Astrocyte (in vitro differentiated cells and primary cell): ENCODE measurements at regions not wholly inside any gene's neighbourhood (a gene's known extent, or its start where the extent isn't known, plus 50 kb on each side); places are given as distances from the start of the nearest gene placed in this dataset.

ENCODE experiments used
- DNase-seq: peaks from one replicate; pipeline ENCODE4 v3.0.0-alpha.2; 2010; ENCODE audit warnings: low read depth
- FAIRE-seq: peaks from 2 replicates; lab custom pipeline; 2011; peaks lifted over from hg19 to GRCh38; lab: Jason Lieb, UNC
- H2AFZ ChIP-seq: 2 replicates; pipeline ENCODE4 v1.6.0; 2012; ENCODE audit warnings: low read depth, low read length, inconsistent platforms
- H3K27ac ChIP-seq: 2 replicates; pipeline ENCODE4 v1.5.1; 2011; ENCODE audit warnings: low read depth, low read length, inconsistent platforms
- H3K27me3 ChIP-seq: 2 replicates; pipeline ENCODE4 v1.6.0; 2011; ENCODE audit warnings: low read length, inconsistent platforms; ENCODE audit not compliant: insufficient read depth
- H3K36me3 ChIP-seq: 2 replicates; pipeline ENCODE4 v1.5.1; 2011; ENCODE audit warnings: low read length, inconsistent platforms; ENCODE audit not compliant: insufficient read depth
- H3K4me1 ChIP-seq: 2 replicates; pipeline ENCODE4 v1.5.1; 2011; ENCODE audit warnings: low read length, inconsistent platforms; ENCODE audit not compliant: insufficient read depth
- H3K4me2 ChIP-seq: 2 replicates; pipeline ENCODE4 v1.6.0; 2012; ENCODE audit warnings: low read length, inconsistent platforms
- H3K4me3 ChIP-seq: 2 replicates; pipeline ENCODE4 v1.5.1; 2011; ENCODE audit warnings: low read depth, mild to moderate bottlenecking, low read length, inconsistent platforms; ENCODE audit not compliant: insufficient read depth
- H3K79me2 ChIP-seq: 2 replicates; pipeline ENCODE4 v1.6.0; 2012; ENCODE audit warnings: mild to moderate bottlenecking, low read length, inconsistent platforms; ENCODE audit not compliant: insufficient read depth
- H3K9ac ChIP-seq: 2 replicates; pipeline ENCODE4 v1.6.0; 2012; ENCODE audit warnings: mild to moderate bottlenecking, low read length, inconsistent platforms
- H3K9me3 ChIP-seq: 2 replicates; pipeline ENCODE4 v1.5.1; 2012; ENCODE audit warnings: low read depth, mild to moderate bottlenecking, low read length, inconsistent platforms; ENCODE audit not compliant: insufficient read depth
- H4K20me1 ChIP-seq: 2 replicates; pipeline ENCODE4 v1.6.0; 2012; ENCODE audit warnings: low read length, inconsistent platforms; ENCODE audit not compliant: insufficient read depth
- H3K27ac Mint-ChIP-seq: one replicate; pipeline ENCODE4 v1.8.0; 2021; ENCODE audit warnings: mild to moderate bottlenecking, mixed read lengths; ENCODE audit not compliant: unreplicated experiment
- H3K27me3 Mint-ChIP-seq: one replicate; pipeline ENCODE4 v1.8.0; 2021; ENCODE audit warnings: low read depth, mixed read lengths; ENCODE audit not compliant: unreplicated experiment
- H3K36me3 Mint-ChIP-seq: one replicate; pipeline ENCODE4 v1.8.0; 2021; ENCODE audit warnings: low read depth, mixed read lengths; ENCODE audit not compliant: unreplicated experiment
- H3K4me1 Mint-ChIP-seq: one replicate; pipeline ENCODE4 v1.8.0; 2021; ENCODE audit warnings: low read depth, mixed read lengths; ENCODE audit not compliant: unreplicated experiment
- H3K4me3 Mint-ChIP-seq: one replicate; pipeline ENCODE4 v1.8.0; 2021; ENCODE audit warnings: mild to moderate bottlenecking, moderate library complexity, mixed read lengths; ENCODE audit not compliant: unreplicated experiment
- H3K9me3 Mint-ChIP-seq: one replicate; pipeline ENCODE4 v1.8.0; 2021; ENCODE audit warnings: mild to moderate bottlenecking, mixed read lengths; ENCODE audit not compliant: unreplicated experiment
- EZH2 ChIP-seq: IDR thresholded peaks from 2 replicates; pipeline ENCODE4 v1.6.1; 2012; ENCODE audit warnings: mild to moderate bottlenecking, low read length, inconsistent platforms; ENCODE audit not compliant: insufficient read depth
- TF ChIP-seq, protein P1 (sequence below): IDR thresholded peaks from 2 replicates; pipeline ENCODE4 v1.5.1; 2011; ENCODE audit warnings: low read depth, mild to moderate bottlenecking, inconsistent platforms, low read length, moderate library complexity; ENCODE audit not compliant: insufficient read depth

DNA sequence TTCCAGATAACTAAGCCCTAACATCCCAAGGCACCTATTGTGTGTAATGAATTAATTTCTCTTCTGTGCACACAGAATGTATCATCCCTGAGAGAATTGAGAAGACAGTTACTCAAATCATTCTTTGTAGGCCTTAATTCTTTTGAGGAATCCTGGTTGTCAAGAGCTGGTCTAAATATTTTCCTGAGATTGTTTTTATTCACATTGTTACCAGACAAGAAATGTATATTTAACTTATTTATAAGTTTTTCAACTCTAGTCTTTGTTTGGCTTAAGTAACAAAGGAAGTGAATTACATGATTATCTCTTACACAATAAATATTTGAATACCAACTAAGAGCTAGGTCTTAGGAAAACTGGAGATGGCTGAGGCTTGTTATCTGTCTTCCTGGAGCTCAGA lies 169.4 kb downstream of the DACT1 start:
- FAIRE-seq, result no peak
- Histone ChIP-seq H4K20me1 (no peaks in the 10 kb centered on the region), H2AFZ (no peak overlapping the region), H3K79me2 (no peaks in the 10 kb centered on the region), H3K9ac (no peak overlapping the region), H3K4me1 (no peaks in the 10 kb centered on the region), H3K27ac (no peak overlapping the region), H3K4me2 (no peak overlapping the region), H3K9me3 (no peaks in the 10 kb centered on the region), H3K27me3 (no peaks in the 10 kb centered on the region), H3K36me3 (no peaks in the 10 kb centered on the region), H3K4me3 (no peak overlapping the region)
- no peak for DNase-seq
- H3K9me3 Mint-ChIP-seq, result peaks cover 2% of the 10 kb centered on the region
- no peaks in the 10 kb centered on the region for H3K36me3 Mint-ChIP-seq
- peaks cover 8% of the 10 kb centered on the region for H3K4me1 Mint-ChIP-seq
- H3K27me3 Mint-ChIP-seq, result peaks cover 3% of the 10 kb centered on the region
- H3K4me3 Mint-ChIP-seq, result no peak overlapping the region
- no peak overlapping the region for H3K27ac Mint-ChIP-seq
- TF ChIP-seq EZH2, result no peak
- TF ChIP-seq, protein P1, sequence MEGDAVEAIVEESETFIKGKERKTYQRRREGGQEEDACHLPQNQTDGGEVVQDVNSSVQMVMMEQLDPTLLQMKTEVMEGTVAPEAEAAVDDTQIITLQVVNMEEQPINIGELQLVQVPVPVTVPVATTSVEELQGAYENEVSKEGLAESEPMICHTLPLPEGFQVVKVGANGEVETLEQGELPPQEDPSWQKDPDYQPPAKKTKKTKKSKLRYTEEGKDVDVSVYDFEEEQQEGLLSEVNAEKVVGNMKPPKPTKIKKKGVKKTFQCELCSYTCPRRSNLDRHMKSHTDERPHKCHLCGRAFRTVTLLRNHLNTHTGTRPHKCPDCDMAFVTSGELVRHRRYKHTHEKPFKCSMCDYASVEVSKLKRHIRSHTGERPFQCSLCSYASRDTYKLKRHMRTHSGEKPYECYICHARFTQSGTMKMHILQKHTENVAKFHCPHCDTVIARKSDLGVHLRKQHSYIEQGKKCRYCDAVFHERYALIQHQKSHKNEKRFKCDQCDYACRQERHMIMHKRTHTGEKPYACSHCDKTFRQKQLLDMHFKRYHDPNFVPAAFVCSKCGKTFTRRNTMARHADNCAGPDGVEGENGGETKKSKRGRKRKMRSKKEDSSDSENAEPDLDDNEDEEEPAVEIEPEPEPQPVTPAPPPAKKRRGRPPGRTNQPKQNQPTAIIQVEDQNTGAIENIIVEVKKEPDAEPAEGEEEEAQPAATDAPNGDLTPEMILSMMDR, result no peak

- no peaks in the 10 kb centered on the region for H3K27me3 ChIP-seq
- no peak overlapping the region for H3K4me3 ChIP-seq
- Mint-ChIP-seq H3K9me3 (no peaks in the 10 kb centered on the region), H3K36me3 (no peaks in the 10 kb centered on the region), H3K4me3 (no peak overlapping the region), H3K4me1 (peaks cover 11% of the 10 kb centered on the region), H3K27me3 (peaks cover 3% of the 10 kb centered on the region), H3K27ac (no peak overlapping the region)
- no peaks in the 10 kb centered on the region for H3K4me1 ChIP-seq
- peak overlapping the region; percentile 52 for H3K4me2 ChIP-seq
- no peaks in the 10 kb centered on the region for H3K36me3 ChIP-seq
- FAIRE-seq (no peak), DNase-seq (no peak)
- H3K27ac ChIP-seq, result no peak overlapping the region
- no peaks in the 10 kb centered on the region for H3K9me3 ChIP-seq
- H3K79me2 ChIP-seq, result no peaks in the 10 kb centered on the region
- no peaks in the 10 kb centered on the region for H4K20me1 ChIP-seq
- H2AFZ ChIP-seq, result no peak overlapping the region
- no peak overlapping the region for H3K9ac ChIP-seq
- TF ChIP-seq, protein P1, result no peak
Observed at GRCh38 chr14:58808828-58809227, 171.1 kb downstream of the DACT1 start.

GRCh38 chr14:58809520-58809919 lies 171.8 kb downstream of the DACT1 start:
- TF ChIP-seq EZH2, result no peak
- TF ChIP-seq, protein P1, result no peak
- DNase-seq (no peak), FAIRE-seq (no peak)
- Histone ChIP-seq H3K4me1 (no peaks in the 10 kb centered on the region), H3K79me2 (no peaks in the 10 kb centered on the region), H3K9me3 (no peaks in the 10 kb centered on the region), H2AFZ (no peak overlapping the region), H3K27ac (no peak overlapping the region), H4K20me1 (no peaks in the 10 kb centered on the region), H3K4me2 (no peak overlapping the region), H3K27me3 (no peaks in the 10 kb centered on the region), H3K4me3 (no peak overlapping the region), H3K36me3 (no peaks in the 10 kb centered on the region), H3K9ac (no peak overlapping the region)
- no peak overlapping the region for H3K27ac Mint-ChIP-seq
- H3K27me3 Mint-ChIP-seq, result peaks cover 3% of the 10 kb centered on the region
- no peaks in the 10 kb centered on the region for H3K36me3 Mint-ChIP-seq
- H3K4me1 Mint-ChIP-seq, result peaks cover 11% of the 10 kb centered on the region
- H3K4me3 Mint-ChIP-seq, result no peak overlapping the region
- no peaks in the 10 kb centered on the region for H3K9me3 Mint-ChIP-seq
